IMR-90 (cell line): ENCODE measurements at regions not wholly inside any gene's neighbourhood (a gene's known extent, or its start where the extent isn't known, plus 50 kb on each side); places are given as distances from the start of the nearest gene placed in this dataset.

Experiments
- ATAC-seq: fragments of 200-7000 bp; cut with Tn5 transposase; 2 replicates; pipeline ENCODE4 v1.9.1; 2020; ENCODE audit warnings: low read depth, mild to moderate bottlenecking, moderate library complexity
- BruUV-seq: library from RNA; stranded (reverse); fragments of 400-500 nt; replicated peaks from 2 replicates; lab custom pipeline; 2021; lab: Mats Ljungman, UMichigan
- CTCF ChIA-PET: fragments of 300-600 bp; formaldehyde crosslinking; extraction: SDS; loops from one replicate; lab custom pipeline; 2021; ENCODE audit warnings: antibody characterized with exemption; lab: Yijun Ruan, JAX
- POLR2A ChIA-PET: fragments of 300-600 bp; sonication (Branson Sonifier 250); formaldehyde crosslinking; loops from one replicate; lab custom pipeline; 2022; ENCODE audit warnings: antibody characterized with exemption; ENCODE audit not compliant: unreplicated experiment; lab: Charles Lee
- DNase-seq: peaks from one replicate; pipeline ENCODE4 v3.0.0; 2013
- H2AFZ ChIP-seq: replicated peaks from 2 replicates; pipeline ENCODE3; 2013; ENCODE audit warnings: low read length, mild to moderate bottlenecking; ENCODE audit not compliant: poor library complexity
- H2AK5ac ChIP-seq: 2 replicates; pipeline ENCODE4 v1.6.1; 2013; ENCODE audit warnings: low read depth, low read length, inconsistent platforms
- H2AK9ac ChIP-seq: replicated peaks from 2 replicates; pipeline ENCODE3; 2013; ENCODE audit warnings: mild to moderate bottlenecking, low read depth, low read length, moderate library complexity; ENCODE audit not compliant: poor library complexity
- H2BK120ac ChIP-seq: 2 replicates; pipeline ENCODE4 v1.6.1; 2013; ENCODE audit warnings: low read depth, low read length, inconsistent platforms
- H2BK15ac ChIP-seq: 3 replicates; pipeline ENCODE4 v1.6.1; 2013; ENCODE audit warnings: low read depth, low read length, inconsistent platforms
- H2BK20ac ChIP-seq: 2 replicates; pipeline ENCODE4 v1.6.1; 2013; ENCODE audit warnings: low read depth, mild to moderate bottlenecking, inconsistent platforms, low read length, moderate library complexity
- H2BK5ac ChIP-seq: 2 replicates; pipeline ENCODE4 v1.6.1; 2013; ENCODE audit warnings: mild to moderate bottlenecking, low read depth, low read length, inconsistent platforms; ENCODE audit not compliant: poor library complexity, severe bottlenecking
- H3K14ac ChIP-seq: replicated peaks from 2 replicates; pipeline ENCODE4 v1.6.1; 2013; ENCODE audit warnings: low read depth, low read length, inconsistent platforms
- H3K18ac ChIP-seq: 2 replicates; pipeline ENCODE4 v1.6.1; 2013; ENCODE audit warnings: low read depth, low read length, control low read depth
- H3K23ac ChIP-seq: 2 replicates; pipeline ENCODE4 v1.6.1; 2013; ENCODE audit warnings: low read depth, low read length, inconsistent platforms
- H3K27ac ChIP-seq: 2 replicates; pipeline ENCODE4 v1.5.1; 2013; ENCODE audit warnings: mild to moderate bottlenecking, control low read depth, low read length; ENCODE audit not compliant: insufficient read depth
- H3K27me3 ChIP-seq: 2 replicates; pipeline ENCODE4 v1.6.1; 2013; ENCODE audit warnings: low read length; ENCODE audit not compliant: control insufficient read depth, insufficient read depth
- H3K36me3 ChIP-seq: 2 replicates; pipeline ENCODE4 v1.6.1; 2013; ENCODE audit warnings: low read length, mixed read lengths; ENCODE audit not compliant: control insufficient read depth, insufficient read depth
- H3K4ac ChIP-seq: 2 replicates; pipeline ENCODE4 v1.6.1; 2013; ENCODE audit warnings: low read depth, low read length, inconsistent platforms
- H3K4me1 ChIP-seq: 2 replicates; pipeline ENCODE4 v1.6.1; 2013; ENCODE audit warnings: low read length, mixed read lengths; ENCODE audit not compliant: control insufficient read depth, insufficient read depth
- H3K4me2 ChIP-seq: 2 replicates; pipeline ENCODE4 v1.6.1; 2013; ENCODE audit warnings: low read depth, mild to moderate bottlenecking, control low read depth, low read length, moderate library complexity
- H3K4me3 ChIP-seq: 2 replicates; pipeline ENCODE4 v1.5.1; 2013; ENCODE audit warnings: low read depth, mild to moderate bottlenecking, control low read depth, low read length, moderate library complexity; ENCODE audit not compliant: insufficient read depth
- H3K56ac ChIP-seq: 2 replicates; pipeline ENCODE4 v1.6.1; 2013; ENCODE audit warnings: low read length, inconsistent platforms; ENCODE audit not compliant: insufficient read depth; ENCODE audit errors: extremely low read depth
- H3K79me1 ChIP-seq, 2 experiments: 2 replicates each; pipeline ENCODE4 v1.6.1; 2013; ENCODE audit warnings: low read length in 2 of 2, inconsistent platforms in 1 of 2, low read depth in 1 of 2
- H3K9ac ChIP-seq: 2 replicates; pipeline ENCODE4 v1.6.1; 2013; ENCODE audit warnings: low read depth, low read length, control low read depth
- H3K9me1 ChIP-seq: 2 replicates; pipeline ENCODE4 v1.6.1; 2013; ENCODE audit warnings: low read length, inconsistent platforms; ENCODE audit not compliant: insufficient read depth
- H3K9me3 ChIP-seq: 2 replicates; pipeline ENCODE4 v1.6.1; 2013; ENCODE audit warnings: low read length; ENCODE audit not compliant: control insufficient read depth, insufficient read depth
- H4K20me1 ChIP-seq: 2 replicates; pipeline ENCODE4 v1.6.1; 2013; ENCODE audit warnings: low read length, inconsistent platforms; ENCODE audit not compliant: insufficient read depth
- H4K5ac ChIP-seq: 2 replicates; pipeline ENCODE4 v1.6.1; 2013; ENCODE audit warnings: mild to moderate bottlenecking, low read depth, low read length, control low read depth
- H4K8ac ChIP-seq, 2 experiments: 2 replicates each; pipeline ENCODE4 v1.6.1; 2013; ENCODE audit warnings: low read depth in 2 of 2, low read length in 2 of 2, control low read depth in 1 of 2, inconsistent platforms in 1 of 2
- H4K91ac ChIP-seq: 2 replicates; pipeline ENCODE4 v1.6.1; 2013; ENCODE audit warnings: low read depth, low read length, inconsistent platforms; ENCODE audit not compliant: insufficient read depth
- ELK1 ChIP-seq: fragments of 150-350 bp; IDR thresholded peaks from 2 replicates; pipeline ENCODE4 v1.6.1; 2016; ENCODE audit warnings: low read depth, mild to moderate bottlenecking, low read length, moderate library complexity, borderline replicate concordance
- SMC3 ChIP-seq: fragments of 150-350 bp; IDR thresholded peaks from 2 replicates; pipeline ENCODE4 v1.6.1; 2016; ENCODE audit warnings: low read depth, mild to moderate bottlenecking, antibody characterized with exemption, low read length, moderate library complexity
- USF2 ChIP-seq: fragments of 150-350 bp; IDR thresholded peaks from 2 replicates; pipeline ENCODE4 v1.6.1; 2017; ENCODE audit warnings: mild to moderate bottlenecking, antibody characterized with exemption, low read length, low read depth
- WGBS, 2 experiments: methylation state at CpG; one replicate each; pipeline versions ENCODE4 v1.1.5 to v1.1.7; 2013; ENCODE audit warnings: missing lambda C conversion rate in 2 of 2; ENCODE audit not compliant: insufficient read length in 1 of 2; ENCODE audit errors: extremely low coverage in 2 of 2; 5-methylcytosine and 5-hydroxymethylcytosine counted together
- dilution Hi-C: fragments of 300-500 bp; cut with HindIII; formaldehyde crosslinking; loops from one replicate; pipeline ENCODE4 v1.14.3; 2018; ENCODE audit warnings: low sequenced_read_pairs; ENCODE audit not compliant: unreplicated experiment
- in situ Hi-C: fragments of 300-500 bp; cut with MboI; formaldehyde crosslinking; loops from 3 replicates; pipeline ENCODE4 v1.14.3; 2019; ENCODE audit warnings: low sequenced_read_pairs, inconsistent platforms, mixed read lengths
- intact Hi-C: fragments of 100-400 bp; cut with micrococcal nuclease; formaldehyde crosslinking; loops from 2 replicates; pipeline ENCODE4 v1.10.0; 2022

- ChIA-PET POLR2A (no interaction called here), CTCF (no interaction called here)
- H4K8ac ChIP-seq = no peak overlapping the region
- H3K14ac ChIP-seq = no peak overlapping the region
- H3K4ac ChIP-seq = no peak overlapping the region
- H3K79me1 ChIP-seq = no peaks in the 10 kb centered on the region
- no peak overlapping the region for H3K4me2 ChIP-seq
- ATAC-seq (no peak), DNase-seq (no peak)
- H3K4me1 ChIP-seq = no peaks in the 10 kb centered on the region
- no peaks in the 10 kb centered on the region for H3K9me1 ChIP-seq
- no peak overlapping the region for H3K23ac ChIP-seq
- no peak overlapping the region for H3K4me3 ChIP-seq
- no peak overlapping the region for H3K56ac ChIP-seq
- H4K5ac ChIP-seq = no peak overlapping the region
- no TSS peak for BruUV-seq
- H2AK5ac ChIP-seq = no peak overlapping the region
- no peak overlapping the region for H4K91ac ChIP-seq
- no peak overlapping the region for H2BK120ac ChIP-seq
- no peaks in the 10 kb centered on the region for H3K27me3 ChIP-seq
- in situ Hi-C loops = no loop called here
- no peaks in the 10 kb centered on the region for H4K20me1 ChIP-seq
- no peak overlapping the region for H2AFZ ChIP-seq
- no peak overlapping the region for H2BK5ac ChIP-seq
- peaks cover 42% of the 10 kb centered on the region for H3K9me3 ChIP-seq
- no peak overlapping the region for H2AK9ac ChIP-seq
- intact Hi-C loops = no loop called here
- no peak overlapping the region for H3K18ac ChIP-seq
- dilution Hi-C loops = no loop called here
- TF ChIP-seq USF2 (no peak), SMC3 (no peak), ELK1 (no peak)
- no peak overlapping the region for H2BK20ac ChIP-seq
- H3K9ac ChIP-seq = no peak overlapping the region
- WGBS, 2 experiments = no CpG with 5 or more reads among the region's 2 CpGs
- H2BK15ac ChIP-seq = no peak overlapping the region
- H3K27ac ChIP-seq = no peak overlapping the region
- H3K36me3 ChIP-seq = no peaks in the 10 kb centered on the region
Measured at GRCh38 chr10:117666965-117667364, 124.4 kb downstream of the EMX2 start.
